LoVo (cell line): ENCODE measurements at regions not wholly inside any gene's neighbourhood (a gene's known extent, or its start where the extent isn't known, plus 50 kb on each side); places are given as distances from the start of the nearest gene placed in this dataset.

Source experiments
- DNase-seq: peaks from one replicate; pipeline ENCODE4 v3.0.0-alpha.2; 2016; ENCODE audit warnings: low spot score

DNA sequence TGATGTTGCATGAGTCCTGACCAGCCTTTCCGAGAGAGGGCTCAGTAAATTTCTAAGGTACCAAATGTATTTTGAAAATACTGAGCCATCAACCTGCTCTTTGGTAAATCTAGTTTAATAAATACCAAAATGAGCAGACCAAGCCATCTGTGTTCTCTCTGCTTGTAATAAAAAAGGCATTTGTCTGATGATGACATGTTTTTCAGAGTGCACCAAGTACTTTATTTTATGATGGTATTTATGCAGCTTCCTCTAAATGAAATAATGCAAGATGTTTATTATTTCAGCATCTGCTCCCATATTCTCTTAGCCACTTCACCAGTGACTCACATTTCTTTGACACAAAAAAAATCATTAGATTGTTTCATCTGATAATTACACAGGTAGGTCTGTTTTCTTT is 700.5 kb downstream of the TRIML1 start:
- DNase-seq: no peak

DNA sequence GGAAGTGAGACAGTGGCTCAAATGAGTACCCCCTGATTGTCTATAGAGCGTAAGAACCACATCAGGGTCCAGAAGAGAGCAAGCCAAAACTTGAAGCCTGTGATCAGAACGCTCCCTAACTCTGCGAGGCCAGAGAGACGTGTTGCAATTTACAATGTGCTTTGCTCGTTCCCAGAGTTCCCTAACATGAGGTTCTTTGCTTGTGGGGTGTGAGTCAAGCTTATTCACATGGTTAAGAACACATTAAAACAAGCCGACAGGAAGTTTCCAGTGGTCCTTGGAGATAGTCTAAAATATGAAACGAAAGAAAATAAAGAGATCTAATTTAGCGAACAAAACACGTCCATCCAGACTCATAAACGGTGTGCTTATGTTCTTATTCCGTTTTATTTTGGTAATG is 702.3 kb downstream of the TRIML1 start:
- DNase-seq: no peak

DNA sequence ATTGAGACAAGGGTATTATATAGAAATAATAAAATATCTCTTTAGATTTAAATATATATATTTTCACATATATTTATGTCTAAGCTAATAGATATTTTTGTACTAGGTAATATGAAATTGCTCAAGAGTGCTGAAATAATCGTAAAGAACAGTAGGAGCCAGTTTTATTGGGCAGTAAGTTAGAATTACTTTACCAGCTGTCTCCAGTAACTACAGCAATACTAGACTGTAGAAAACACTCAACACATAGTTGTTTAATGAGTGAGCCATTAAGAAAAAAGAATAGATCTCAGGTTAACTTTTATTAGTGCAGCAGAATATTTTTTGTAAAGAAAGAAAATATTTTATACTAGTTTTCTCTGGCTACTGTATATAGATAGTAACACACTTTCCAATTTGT is 715.2 kb downstream of the TRIML1 start:
- DNase-seq: no peak

DNA sequence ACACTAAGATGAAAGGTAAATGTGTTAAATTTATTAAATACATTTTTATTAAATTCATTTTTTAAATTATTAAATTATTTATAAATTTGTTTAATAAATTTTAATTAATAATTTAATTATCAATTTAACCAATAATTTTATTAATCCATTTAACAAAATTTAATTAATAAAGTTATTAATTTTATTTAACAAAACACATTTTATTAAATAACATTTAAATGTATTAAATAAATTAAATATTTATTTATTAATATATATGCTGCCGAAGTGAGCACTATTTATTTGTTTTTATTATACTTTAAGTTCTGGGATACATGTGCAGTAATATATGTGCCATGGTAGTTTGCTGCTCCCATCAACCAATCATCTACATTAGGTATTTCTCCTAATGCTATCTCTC is 719.5 kb downstream of the TRIML1 start:
- no peak for DNase-seq

DNA sequence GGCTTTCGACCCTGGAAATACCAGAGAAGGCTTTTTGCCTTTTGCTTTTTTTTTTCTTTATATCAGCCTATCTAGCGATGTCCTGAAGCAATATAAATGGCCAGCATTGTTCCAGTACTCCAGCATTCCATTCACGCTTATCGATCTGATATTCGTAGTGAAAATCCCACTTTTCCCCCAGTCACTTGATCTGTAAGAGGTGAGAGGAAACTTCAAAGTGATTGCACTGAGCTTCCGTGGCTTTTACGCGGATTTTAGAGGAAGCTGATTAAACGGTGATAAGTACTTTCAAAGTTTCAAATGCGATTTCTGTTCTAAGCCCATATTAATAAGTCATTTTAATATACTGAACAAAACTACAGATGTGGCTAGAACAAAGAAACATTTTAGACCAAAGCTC is 725.5 kb downstream of the TRIML1 start:
- no peak for DNase-seq

DNA sequence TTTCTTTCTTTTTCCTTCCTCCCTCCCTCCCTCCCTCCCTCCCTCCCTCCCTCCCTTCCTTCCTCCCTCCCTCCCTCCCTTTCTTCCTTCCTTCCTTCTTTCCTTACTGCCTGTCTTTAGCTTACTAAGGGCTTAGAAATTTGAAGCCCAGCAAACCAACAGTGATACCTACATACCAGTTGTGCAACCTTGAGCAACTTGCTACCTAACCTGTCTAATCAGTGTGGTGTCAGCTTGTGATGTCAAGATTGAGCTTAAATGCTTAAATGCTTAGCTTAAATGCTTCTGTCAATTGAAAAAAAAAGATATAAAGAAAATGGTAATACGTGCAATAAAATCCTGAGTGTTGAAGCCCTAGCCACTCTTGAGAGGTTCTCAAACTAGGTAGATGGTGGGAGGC is 728.6 kb downstream of the TRIML1 start:
- DNase-seq: no peak

DNA sequence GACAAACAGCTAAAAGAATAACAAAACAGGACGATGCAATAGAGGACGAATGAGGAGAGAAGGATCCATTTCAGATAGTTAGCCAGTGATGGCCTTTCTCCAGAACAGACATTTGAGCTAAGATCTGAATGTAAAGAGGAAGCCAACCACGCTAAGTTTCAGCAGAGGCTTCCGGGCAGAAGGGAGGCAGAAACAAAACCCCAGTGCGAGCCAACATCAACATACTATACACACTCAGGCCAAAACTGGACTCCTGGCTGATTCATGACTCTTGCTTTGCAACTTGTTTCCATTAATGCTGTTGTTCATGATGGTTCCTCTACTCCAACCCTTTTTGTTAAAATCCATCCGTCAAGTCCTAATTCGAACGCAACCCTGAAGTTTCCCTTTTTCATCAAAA is 730.3 kb downstream of the TRIML1 start:
- no peak for DNase-seq

DNA sequence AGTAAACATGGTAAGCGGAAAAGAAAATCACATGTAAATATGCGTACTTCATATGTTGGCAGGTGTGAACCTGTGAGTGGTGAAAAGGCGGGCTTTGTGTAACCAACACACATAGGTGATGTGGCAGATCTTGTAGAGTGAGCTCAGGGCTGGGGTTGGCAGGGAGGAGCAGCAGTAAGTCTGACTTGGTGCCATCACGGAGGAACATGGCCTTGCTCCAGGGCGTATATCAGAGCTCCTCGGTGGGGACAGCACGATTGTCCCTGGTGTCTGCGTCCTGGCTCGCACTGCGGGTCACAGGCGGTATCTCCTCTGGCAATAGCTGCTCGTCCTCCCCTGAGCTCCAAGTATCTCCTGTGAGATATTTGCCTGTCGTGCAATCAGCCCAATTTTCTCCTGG is 733.6 kb downstream of the TRIML1 start:
- no peak for DNase-seq

DNA sequence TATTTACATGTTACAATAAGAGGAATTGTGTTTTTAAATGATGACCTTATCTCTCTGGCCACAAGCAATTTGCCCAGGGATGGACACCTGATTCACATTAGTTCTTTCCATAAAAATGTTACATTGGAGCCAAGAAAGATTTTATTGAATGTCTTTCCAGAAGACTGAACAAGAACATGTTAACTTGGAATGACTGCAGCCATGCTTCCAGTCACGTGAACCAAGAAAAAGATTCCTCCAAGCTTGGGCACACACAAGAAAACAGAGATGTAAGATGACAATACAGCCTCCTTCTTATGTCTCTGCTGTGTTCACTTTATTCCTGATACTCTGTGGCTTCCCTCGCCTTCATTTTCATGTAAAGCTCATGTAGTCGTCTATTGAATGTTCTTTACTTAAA is 737.6 kb downstream of the TRIML1 start:
- no peak for DNase-seq

DNA sequence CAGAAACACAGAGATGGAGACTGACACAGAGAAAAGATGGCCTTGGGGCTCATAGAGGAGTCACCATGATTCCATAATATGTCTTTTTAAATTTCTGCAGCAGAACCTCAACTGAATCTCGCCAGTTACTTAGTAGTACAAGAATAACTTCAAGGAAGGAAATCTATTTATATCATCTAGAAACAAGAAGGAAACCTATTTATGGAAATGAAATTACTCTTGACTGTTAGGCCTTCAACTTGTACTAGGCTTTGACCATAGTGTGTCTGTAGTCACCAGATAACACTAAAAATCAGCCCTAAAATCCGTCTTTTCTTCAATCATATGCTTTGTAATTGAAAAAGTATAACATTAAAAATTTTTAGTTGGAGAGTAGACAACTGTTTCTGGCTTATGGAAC is 740.4 kb downstream of the TRIML1 start:
- DNase-seq: no peak

DNA sequence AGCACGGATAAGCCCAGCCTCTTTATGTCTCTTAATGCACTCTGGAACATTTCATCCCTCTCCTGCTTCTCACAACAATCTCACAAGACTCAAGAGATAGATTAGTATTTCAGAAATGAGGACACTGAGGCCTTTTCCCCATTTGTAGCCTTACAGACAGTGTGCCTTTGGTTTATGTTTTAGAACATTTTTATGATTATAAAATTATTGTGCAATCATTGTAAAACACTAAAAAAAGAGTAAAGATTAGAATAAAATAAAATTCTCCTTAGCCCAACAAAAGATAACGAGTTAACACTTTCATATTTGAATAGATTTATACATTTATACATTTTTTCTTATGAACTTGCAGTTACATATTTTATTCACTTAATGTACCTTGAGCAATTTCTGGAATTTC is 748.7 kb downstream of the TRIML1 start:
- no peak for DNase-seq

DNA sequence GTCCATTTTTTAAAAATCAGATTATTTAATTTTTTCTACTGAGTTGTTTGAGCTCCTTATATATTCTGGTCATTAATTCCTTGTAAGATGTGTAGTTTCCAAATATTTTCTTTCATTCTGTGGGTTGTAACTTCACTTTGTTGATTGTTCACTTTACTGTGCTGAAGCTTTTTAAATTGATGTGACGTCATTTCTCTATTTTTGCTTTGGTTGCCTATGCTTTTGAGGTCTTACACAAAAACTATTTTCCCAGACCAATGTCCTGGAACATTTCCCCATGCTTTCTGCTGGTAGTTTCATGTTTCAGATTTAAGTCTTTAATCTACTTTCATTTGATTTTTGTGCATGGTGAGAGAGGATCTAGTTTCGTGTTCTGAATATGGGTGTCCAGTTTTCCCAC is 753.6 kb downstream of the TRIML1 start:
- DNase-seq: no peak

DNA sequence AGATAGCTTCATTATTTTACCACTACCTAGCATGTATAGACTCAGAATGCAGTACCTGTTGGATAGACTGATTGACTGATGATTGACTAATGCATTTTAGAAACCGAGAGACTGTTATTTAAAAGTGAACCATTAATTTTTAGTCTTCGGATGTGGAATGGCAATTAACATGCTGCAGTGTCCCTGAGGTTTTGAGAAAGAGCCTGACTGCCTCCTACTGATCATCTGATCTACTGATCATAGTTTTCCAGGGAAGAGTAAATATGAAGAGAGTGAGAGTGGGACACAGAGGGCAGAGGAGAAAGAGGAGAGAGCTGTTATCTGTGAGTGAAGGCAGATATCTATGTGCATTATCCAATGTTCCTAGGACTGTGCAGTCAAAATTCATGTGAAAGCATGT is 764.7 kb downstream of the TRIML1 start:
- no peak for DNase-seq

DNA sequence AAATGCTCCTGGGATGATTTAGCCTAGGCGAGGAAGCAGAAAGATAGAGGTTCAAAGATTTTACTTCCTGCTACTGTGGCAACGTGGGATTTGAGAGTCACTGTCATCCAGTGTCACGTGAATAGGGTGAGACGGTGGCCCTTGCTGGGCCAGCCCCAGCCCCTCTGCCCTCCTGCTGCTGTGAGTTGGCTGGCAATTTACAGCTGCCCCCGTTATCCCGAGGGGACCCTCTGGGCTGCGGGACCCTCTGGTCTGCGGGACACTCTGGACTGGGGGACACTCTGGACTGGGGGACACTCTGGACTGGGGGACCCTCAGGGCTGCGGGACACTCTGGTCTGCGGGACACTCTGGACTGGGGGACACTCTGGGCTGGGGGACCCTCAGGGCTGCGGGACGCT is 765.4 kb downstream of the TRIML1 start:
- no peak for DNase-seq

DNA sequence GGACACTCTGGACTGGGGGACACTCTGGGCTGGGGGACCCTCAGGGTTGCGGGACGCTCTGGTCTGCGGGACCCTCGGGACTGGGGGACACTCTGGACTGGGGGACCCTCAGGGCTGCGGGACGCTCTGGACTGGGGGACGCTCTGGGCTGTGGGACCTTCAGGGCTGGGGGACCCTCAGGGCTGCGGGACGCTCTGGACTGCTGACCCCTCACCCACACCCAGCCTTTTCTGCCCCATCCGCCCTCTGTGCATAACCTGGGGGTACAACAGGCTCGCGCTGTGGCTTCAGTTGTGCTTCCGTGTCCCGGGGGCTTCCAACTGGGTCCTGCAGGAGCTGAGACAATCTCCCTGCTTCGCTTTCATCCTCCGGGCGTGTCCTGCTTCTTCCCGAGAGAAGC is 766.0 kb downstream of the TRIML1 start:
- no peak for DNase-seq

DNA sequence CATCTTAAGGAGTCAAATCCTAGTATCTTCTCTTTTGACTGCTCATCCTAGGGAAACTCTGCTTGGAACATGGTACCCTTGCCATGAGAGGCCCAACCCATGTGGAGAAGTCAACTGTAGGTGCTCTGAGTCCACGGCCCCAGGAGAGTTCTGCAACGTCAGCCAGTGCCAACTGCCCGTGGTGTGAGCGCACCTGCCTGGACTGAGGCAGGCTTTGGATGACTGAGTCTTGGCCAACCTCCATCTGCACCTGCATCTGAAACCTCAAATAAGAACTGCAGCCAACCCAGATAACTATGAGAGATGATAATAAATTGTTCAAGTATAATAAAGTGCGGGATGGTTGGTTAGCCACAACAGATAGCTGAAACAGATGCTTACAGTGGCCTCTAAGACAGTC is 772.0 kb downstream of the TRIML1 start:
- no peak for DNase-seq

DNA sequence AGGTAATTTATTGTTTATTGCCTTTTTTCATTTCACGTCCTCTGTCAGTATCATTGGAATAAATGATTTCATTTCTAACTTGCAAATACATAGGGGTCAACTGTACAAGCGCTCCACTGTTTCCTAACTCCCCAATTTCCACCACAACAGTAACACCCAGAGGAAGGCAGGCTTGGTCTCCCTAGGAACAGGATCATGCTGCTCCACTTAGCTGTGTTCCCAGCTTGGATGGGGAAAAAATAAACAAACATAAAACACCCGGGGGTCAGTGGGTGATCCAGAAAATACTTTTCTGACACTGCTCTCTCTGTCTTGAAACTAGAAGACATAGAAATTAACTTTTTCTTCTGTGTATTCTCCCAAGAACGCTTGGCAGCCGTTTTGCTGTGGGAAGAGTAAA is 772.5 kb downstream of the TRIML1 start:
- no peak for DNase-seq

DNA sequence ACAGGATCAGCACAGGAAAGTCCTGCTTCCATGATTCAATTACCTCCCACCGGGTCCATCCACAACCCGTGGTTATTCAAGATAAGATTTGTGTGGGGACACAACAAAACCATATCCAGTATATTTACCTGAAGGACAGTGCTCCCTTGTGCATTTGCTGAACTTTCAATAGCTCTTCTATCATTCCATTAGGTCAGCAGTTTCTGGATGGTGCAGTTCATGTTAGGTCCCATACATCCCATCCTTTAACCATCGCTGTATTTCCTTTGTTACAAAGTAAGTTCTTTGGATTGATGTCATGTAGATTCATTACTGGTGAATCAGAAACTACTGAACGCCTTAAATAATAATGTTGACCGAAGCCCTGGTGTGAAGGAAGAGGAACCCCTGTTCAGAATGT is 775.9 kb downstream of the TRIML1 start:
- DNase-seq: no peak

DNA sequence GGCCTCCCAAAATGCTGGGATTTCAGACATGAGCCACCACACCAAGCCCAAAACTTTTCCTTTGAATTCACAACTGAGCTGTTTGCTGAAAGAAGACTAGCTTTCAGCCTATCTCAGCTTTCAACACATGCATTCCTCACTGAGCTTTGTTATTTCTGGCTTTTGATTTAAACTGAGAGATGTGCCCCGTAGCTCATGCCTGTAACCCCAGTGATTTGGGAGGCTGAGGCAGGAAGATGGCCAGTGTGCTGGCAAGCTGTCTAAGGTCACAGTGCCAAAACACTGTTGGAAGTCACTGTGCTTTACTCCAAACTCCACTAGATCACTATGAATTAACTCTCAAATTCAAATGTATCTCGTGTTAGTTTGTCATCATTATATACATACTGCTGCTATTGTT is 779.5 kb downstream of the TRIML1 start:
- DNase-seq: no peak

DNA sequence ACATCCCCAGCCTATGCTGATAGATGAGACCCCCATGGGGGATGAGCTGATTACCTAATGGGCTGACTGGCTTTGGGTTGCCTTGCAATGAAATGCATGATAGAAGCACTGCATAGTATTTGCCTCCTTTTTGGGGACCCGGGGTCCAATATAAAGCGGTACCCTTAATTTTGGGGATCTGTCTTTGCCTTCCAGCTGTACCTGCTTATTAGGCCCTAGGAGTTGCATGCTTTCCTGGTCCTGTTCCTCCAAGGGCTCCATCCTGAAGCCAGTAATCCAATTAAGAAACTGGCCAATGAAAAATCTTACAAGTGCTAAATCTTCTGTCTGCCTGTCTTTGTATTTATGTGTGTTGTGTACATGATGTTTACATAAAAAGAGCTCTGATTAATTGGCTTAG is 791.6 kb downstream of the TRIML1 start:
- DNase-seq: no peak

DNA sequence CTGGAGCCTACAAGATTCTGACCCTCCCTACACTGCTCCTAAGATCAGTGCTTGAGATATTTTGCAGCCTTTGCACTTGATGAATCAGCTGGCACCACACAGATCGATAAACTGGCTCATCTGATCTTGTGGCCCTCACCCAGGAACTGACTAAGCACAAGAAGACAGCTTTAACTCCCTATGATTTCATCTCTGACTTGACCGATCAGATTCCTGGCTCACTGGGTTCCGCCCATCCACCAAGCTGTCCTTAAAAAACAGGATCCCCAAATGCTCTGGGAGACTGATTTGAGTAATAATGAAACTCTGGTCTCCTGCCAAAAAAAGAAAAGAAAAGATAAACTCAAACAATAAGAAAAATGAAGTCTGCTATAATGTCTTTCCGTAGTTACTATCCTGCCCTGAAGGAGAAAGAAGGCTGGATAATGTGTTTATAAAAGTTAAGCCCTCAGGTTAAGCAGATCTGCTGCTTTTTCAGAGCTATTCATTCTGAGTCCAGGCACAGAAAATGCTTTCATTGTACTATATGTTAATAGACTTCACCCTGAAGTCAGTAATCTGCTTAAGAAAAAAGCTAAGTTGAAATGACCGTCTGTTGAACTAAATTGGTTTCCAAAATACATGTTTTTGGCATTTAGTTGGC is 795.2 kb downstream of the TRIML1 start:
- DNase-seq: no peak

DNA sequence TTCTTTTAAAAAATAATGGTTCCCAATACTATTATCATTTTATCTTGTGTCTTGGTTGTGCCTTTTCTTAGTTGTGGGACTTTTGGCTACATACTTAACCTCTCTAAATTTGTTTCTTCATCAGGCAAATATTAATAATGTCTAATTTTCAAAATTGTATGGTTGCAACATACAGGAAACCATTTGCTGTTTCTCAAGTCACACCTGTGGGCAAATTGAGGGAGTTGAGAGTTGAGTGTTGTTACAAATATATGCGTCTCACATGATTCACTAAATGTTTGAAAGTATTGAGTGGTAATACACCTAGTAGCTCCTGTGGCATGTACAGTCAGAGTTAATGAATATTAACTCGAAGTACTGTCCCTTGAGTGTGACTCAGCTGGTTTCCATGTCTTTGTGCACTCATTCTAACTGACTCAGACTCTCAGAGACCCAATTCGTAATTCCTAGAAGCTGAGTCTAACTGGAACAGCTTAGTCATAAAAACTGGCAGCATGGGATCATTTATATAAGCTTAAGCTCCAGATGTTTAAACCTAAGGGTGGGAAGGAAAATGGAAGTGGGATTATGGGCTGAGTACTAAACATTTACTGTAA is 802.4 kb downstream of the TRIML1 start:
- DNase-seq: peak; percentile 22

DNA sequence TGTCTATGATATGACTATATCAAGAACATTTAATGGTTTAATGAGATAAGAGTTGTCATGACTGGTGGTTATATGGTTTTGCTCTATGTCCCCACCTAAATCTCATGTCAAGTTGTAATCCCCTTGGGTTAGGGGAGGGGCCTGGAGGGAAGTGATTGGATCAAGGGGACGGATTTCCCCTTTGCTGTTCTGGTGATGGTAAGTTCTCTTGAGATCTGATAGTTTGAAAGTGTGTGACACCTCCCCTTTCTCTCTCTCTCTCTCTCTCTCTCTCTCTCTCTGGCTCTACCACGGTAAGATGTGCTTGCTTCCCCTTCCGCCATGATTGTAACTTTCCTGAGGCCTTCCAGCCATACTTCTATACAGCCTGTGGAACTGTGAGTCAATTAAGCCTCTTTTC is 803.4 kb downstream of the TRIML1 start:
- DNase-seq: no peak

DNA sequence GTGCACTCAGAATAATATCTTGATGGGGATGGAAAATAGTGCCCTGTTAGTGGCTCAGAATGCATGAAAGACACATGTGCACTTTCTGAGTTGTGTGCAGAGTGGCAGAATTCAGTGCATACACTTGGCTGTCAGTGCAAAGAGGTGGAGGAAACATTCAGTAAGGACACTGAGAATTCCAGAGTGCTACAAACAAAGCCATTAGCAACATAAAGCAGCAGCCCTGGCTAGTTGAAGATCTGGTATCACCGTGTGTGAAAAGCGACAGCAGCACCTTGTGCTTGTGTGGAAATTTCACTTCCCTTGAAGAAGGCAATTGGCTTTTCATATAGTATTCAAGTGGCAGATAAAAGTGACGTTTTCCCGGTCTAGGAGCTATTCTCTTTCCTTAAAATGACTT is 810.4 kb downstream of the TRIML1 start:
- DNase-seq: no peak

DNA sequence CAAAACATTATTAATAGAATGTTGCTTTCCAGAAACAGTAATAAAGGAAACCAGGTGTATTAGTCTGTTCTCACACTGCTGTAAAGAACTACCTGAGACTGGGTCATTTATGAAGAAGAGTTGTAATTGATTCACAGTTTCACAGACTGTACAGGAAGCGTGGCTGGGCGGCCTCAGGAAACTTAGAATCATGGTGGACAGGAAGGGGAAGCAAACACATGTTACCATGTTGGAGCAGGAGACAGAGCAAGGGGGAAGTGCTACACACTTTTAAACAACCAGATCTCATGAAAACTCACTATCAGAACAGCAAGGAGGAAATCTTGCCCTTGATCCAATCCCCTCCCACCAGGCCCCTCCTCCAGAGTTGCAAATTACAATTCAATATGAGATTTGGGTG is 815.8 kb downstream of the TRIML1 start:
- no peak for DNase-seq
